GM12878 (cell line): ENCODE measurements at regions not wholly inside any gene's neighbourhood (a gene's known extent, or its start where the extent isn't known, plus 50 kb on each side); places are given as distances from the start of the nearest gene placed in this dataset.

Experiments
- ATAC-seq: fragments of 200-7000 bp; cut with Tn5 transposase; 3 replicates; pipeline ENCODE4 v1.9.1; 2020; ENCODE audit warnings: mild to moderate bottlenecking, moderate library complexity
- BruUV-seq: library from RNA; stranded (reverse); fragments of 400-500 nt; replicated peaks from 2 replicates; lab custom pipeline; 2021; lab: Mats Ljungman, UMichigan
- CTCF ChIA-PET: fragments of 300-600 bp; sonication (Branson Sonifier 250); formaldehyde crosslinking; extraction: SDS; loops from one replicate; lab custom pipeline; 2021; ENCODE audit warnings: inconsistent platforms; lab: Yijun Ruan, JAX
- POLR2A ChIA-PET: fragments of 350-600 bp; formaldehyde crosslinking; extraction: SDS; loops from one replicate; lab custom pipeline; 2021; ENCODE audit warnings: inconsistent platforms; lab: Charles Lee
- RAD21 ChIA-PET: fragments of 300-600 bp; sonication (Branson Sonifier 250); formaldehyde crosslinking; loops from one replicate; lab custom pipeline; 2023; ENCODE audit warnings: antibody characterized with exemption; ENCODE audit not compliant: unreplicated experiment; lab: Charles Lee
- SMC1A ChIA-PET: fragments of 300-600 bp; sonication (Branson Sonifier 250); formaldehyde crosslinking; loops from one replicate; lab custom pipeline; 2023; ENCODE audit not compliant: unreplicated experiment, uncharacterized antibody; lab: Charles Lee
- DNase-seq: peaks from one replicate; pipeline ENCODE4 v3.0.0-alpha.2; 2011; ENCODE audit warnings: low read depth, low spot score
- FAIRE-seq: peaks from 3 replicates; lab custom pipeline; 2011; peaks lifted over from hg19 to GRCh38; lab: Jason Lieb, UNC
- H2AFZ ChIP-seq: 2 replicates; pipeline ENCODE4 v1.6.0; 2011; ENCODE audit warnings: low read depth, low read length, control low read depth; ENCODE audit not compliant: control insufficient read depth
- H3K27ac ChIP-seq: 2 replicates; pipeline ENCODE4 v1.5.1; 2011; ENCODE audit warnings: control low read depth; ENCODE audit not compliant: control insufficient read depth, insufficient read depth
- H3K27me3 ChIP-seq, 2 experiments: replicated peaks in 1 of 2; 2 replicates each; pipeline versions ENCODE4 v1.6.0 to v1.6.1; 2011; ENCODE audit warnings: low read length in 1 of 2; ENCODE audit not compliant: control insufficient read depth in 2 of 2, insufficient read depth in 2 of 2
- H3K36me3 ChIP-seq, 2 experiments: 2 replicates each; pipeline ENCODE4 v1.5.1; 2011; ENCODE audit warnings: low read length in 1 of 2; ENCODE audit not compliant: control insufficient read depth in 2 of 2, insufficient read depth in 2 of 2
- H3K4me1 ChIP-seq: 2 replicates; pipeline ENCODE4 v1.6.1; 2011; ENCODE audit warnings: mild to moderate bottlenecking, low read length, moderate library complexity, mixed read lengths; ENCODE audit not compliant: control insufficient read depth, insufficient read depth
- H3K4me2 ChIP-seq: 2 replicates; pipeline ENCODE4 v1.6.0; 2011; ENCODE audit warnings: control low read depth; ENCODE audit not compliant: control insufficient read depth, insufficient read depth
- H3K4me3 ChIP-seq: fragments of 200-600 bp; sonication (generic); 2 replicates; pipeline ENCODE4 v1.5.1; 2016
- H3K79me2 ChIP-seq: 2 replicates; pipeline ENCODE4 v1.6.0; 2011; ENCODE audit warnings: low read length; ENCODE audit not compliant: control insufficient read depth, insufficient read depth
- H3K9ac ChIP-seq: 2 replicates; pipeline ENCODE4 v1.8.0; 2011; ENCODE audit warnings: low read length, control low read depth, mixed read lengths; ENCODE audit not compliant: control insufficient read depth, insufficient read depth
- H3K9me3 ChIP-seq: replicated peaks from 3 replicates; pipeline ENCODE4 v1.5.1; 2011; ENCODE audit warnings: mild to moderate bottlenecking, low read length; ENCODE audit not compliant: control insufficient read depth, insufficient read depth
- H4K20me1 ChIP-seq: 2 replicates; pipeline ENCODE4 v1.6.0; 2011; ENCODE audit not compliant: control insufficient read depth, insufficient read depth
- BRCA1 ChIP-seq: IDR thresholded peaks from 2 replicates; pipeline ENCODE4 v1.6.1; 2011; ENCODE audit warnings: low read depth, low read length, improper control_type of control experiment
- CREM ChIP-seq: IDR thresholded peaks from 2 replicates; pipeline ENCODE4 v1.6.1; 2014; ENCODE audit warnings: antibody characterized with exemption, low read depth
- EP300 ChIP-seq, 2 experiments: fragments of 150-350 bp in 1 of 2; IDR thresholded peaks; 2 replicates each; pipeline ENCODE4 v1.6.1; 2011 to 2012; ENCODE audit warnings: low read depth in 2 of 2, low read length in 2 of 2, borderline replicate concordance in 1 of 2, improper control_type of control experiment in 1 of 2, inconsistent platforms in 1 of 2; ENCODE audit not compliant: control insufficient read depth in 1 of 2
- IKZF2 ChIP-seq, 2 experiments: fragments of 450-650 bp; IDR thresholded peaks; 2 replicates each; pipeline ENCODE4 v1.6.1; 2017; ENCODE audit warnings: mild to moderate bottlenecking in 2 of 2, moderate library complexity in 2 of 2
- MEF2A ChIP-seq: IDR thresholded peaks from 2 replicates; pipeline ENCODE4 v1.6.1; 2011; ENCODE audit warnings: low read depth, mild to moderate bottlenecking, low read length, moderate library complexity; ENCODE audit not compliant: insufficient read depth
- MTA2 ChIP-seq: fragments of 450-650 bp; IDR thresholded peaks from 2 replicates; pipeline ENCODE4 v1.6.1; 2016; ENCODE audit warnings: low read depth, mild to moderate bottlenecking, moderate library complexity
- MYC ChIP-seq: IDR thresholded peaks from 2 replicates; pipeline ENCODE4 v1.6.1; 2011; ENCODE audit warnings: mild to moderate bottlenecking, low read length, moderate library complexity, inconsistent platforms; ENCODE audit not compliant: insufficient read depth, insufficient replicate concordance, insufficient read length, severe bottlenecking
- PAX8 ChIP-seq: fragments of 450-650 bp; IDR thresholded peaks from 2 replicates; pipeline ENCODE4 v1.6.1; 2017; ENCODE audit warnings: mild to moderate bottlenecking, moderate library complexity
- PRDM15 ChIP-seq: fragments of 450-650 bp; formaldehyde crosslinking; IDR thresholded peaks from 2 replicates; pipeline ENCODE4 v1.4.0; 2020; ENCODE audit warnings: mild to moderate bottlenecking, moderate library complexity
- RAD51 ChIP-seq: fragments of 450-650 bp; IDR thresholded peaks from 2 replicates; pipeline ENCODE4 v1.6.1; 2016; ENCODE audit warnings: moderate library complexity, mild to moderate bottlenecking, inconsistent platforms
- RUNX3 ChIP-seq: IDR thresholded peaks from 2 replicates; pipeline ENCODE4 v1.6.1; 2012; ENCODE audit warnings: low read length, inconsistent platforms
- SPI1 ChIP-seq: IDR thresholded peaks from 2 replicates; pipeline ENCODE4 v1.6.1; 2011; ENCODE audit warnings: low read depth, mild to moderate bottlenecking, low read length, moderate library complexity, borderline replicate concordance; ENCODE audit not compliant: insufficient read depth
- STAT1 ChIP-seq: fragments of 450-650 bp; conservative IDR thresholded peaks from 2 replicates; pipeline ENCODE4 v1.6.1; 2014; ENCODE audit warnings: antibody characterized with exemption, mild to moderate bottlenecking
- TAF1 ChIP-seq: IDR thresholded peaks from 2 replicates; pipeline ENCODE4 v1.6.1; 2011; ENCODE audit warnings: mild to moderate bottlenecking, low read depth, low read length, borderline replicate concordance
- TCF12 ChIP-seq: IDR thresholded peaks from 2 replicates; pipeline ENCODE4 v1.6.1; 2011; ENCODE audit warnings: low read depth, mild to moderate bottlenecking, low read length
- ZBED1 ChIP-seq: IDR thresholded peaks from 2 replicates; pipeline ENCODE4 v1.6.1; 2016; ENCODE audit warnings: borderline replicate concordance
- ZNF207 ChIP-seq: fragments of 450-650 bp; IDR thresholded peaks from 2 replicates; pipeline ENCODE4 v1.6.1; 2014; ENCODE audit warnings: antibody characterized with exemption, mild to moderate bottlenecking, borderline replicate concordance
- ZNF687 ChIP-seq: fragments of 450-650 bp; IDR thresholded peaks from 2 replicates; pipeline ENCODE4 v1.6.1; 2017; ENCODE audit warnings: mild to moderate bottlenecking, moderate library complexity
- WGBS: methylation state at CpG from one replicate; pipeline ENCODE4 v1.1.6; 2016; ENCODE audit warnings: low lambda C conversion rate; ENCODE audit not compliant: insufficient replicate concordance, insufficient coverage; ENCODE audit errors: missing lambda C conversion rate; 5-methylcytosine and 5-hydroxymethylcytosine counted together
- in situ Hi-C: fragments of 300-500 bp; cut with MboI; formaldehyde crosslinking; loops from 9 replicates; pipeline ENCODE4 v1.14.3; 2018; ENCODE audit warnings: mixed read lengths
- intact Hi-C: fragments of 100-400 bp; cut with micrococcal nuclease; formaldehyde crosslinking; loops from one replicate; pipeline ENCODE4 v1.14.2; 2022; ENCODE audit not compliant: unreplicated experiment

GRCh38 chr5:104372796-104373195 is 810.2 kb upstream of the NUDT12 start (continued):
- TF ChIP-seq EP300 (IDR thresholded peaks at IDR 0.05; ENCODE audit: borderline replicate concordance in 1 of 2, control insufficient read depth in 1 of 2, low read depth in 2 of 2, low read length in 2 of 2) (no peak), BRCA1 (no peak), SPI1 (no peak), TCF12 (no peak), MTA2 (no peak), STAT1 (no peak), ZNF207 (no peak), MYC (no peak), MEF2A (no peak)

- H4K20me1 ChIP-seq = no peaks in the 10 kb centered on the region
- H3K4me1 ChIP-seq = no peaks in the 10 kb centered on the region
- intact Hi-C loops = no loop called here
- FAIRE-seq = no peak
- ChIA-PET SMC1A (interaction anchor here (1.1 to 2.0 kb wide), 2 partner anchors 13 to 24 kb away, joined by 4 to 6 read pairs; no protein-coding TSS in a partner anchor), CTCF (interaction anchor here (1.1 kb wide), 1 partner anchor 10 kb away, joined by 3 read pairs; no protein-coding TSS in a partner anchor), POLR2A (no interaction called here), RAD21 (interaction anchor here (3.0 kb wide), 1 partner anchor 9 kb away, joined by 9 read pairs; no protein-coding TSS in a partner anchor)
- in situ Hi-C loops = no loop called here
- no peaks in the 10 kb centered on the region for H3K36me3 ChIP-seq
- no peak overlapping the region for H3K4me2 ChIP-seq
- H3K9ac ChIP-seq = no peak overlapping the region
- no TSS peak for BruUV-seq
- no peak overlapping the region for H3K27ac ChIP-seq
- no peak for DNase-seq
- WGBS = 32% methylated on average over 10 of the region's 10 CpGs
- no peaks in the 10 kb centered on the region for H3K27me3 ChIP-seq
- H3K4me3 ChIP-seq = no peak overlapping the region
- H3K79me2 ChIP-seq = no peaks in the 10 kb centered on the region
- ATAC-seq = no peak
- H2AFZ ChIP-seq = no peak overlapping the region
- no peaks in the 10 kb centered on the region for H3K9me3 ChIP-seq
- TF ChIP-seq PRDM15 (CRISPR knock-in tag) (no peak), PAX8 (no peak), ZNF687 (no peak), TAF1 (no peak), RUNX3 (no peak), RAD51 (no peak), CREM (no peak), IKZF2 (IDR thresholded peaks at IDR 0.05) (no peak), ZBED1 (no peak)
These were observed 809.8 kb upstream of the NUDT12 start for GRCh38 chr5:104372376-104372775.
